ENCODE measurements at regions not wholly inside any gene's neighbourhood (a gene's known extent, or its start where the extent isn't known, plus 50 kb on each side); places are given as distances from the start of the nearest gene placed in this dataset.
A peak's percentile ranks its signal among the peaks of the same experiment; 100 is the strongest.

DNA sequence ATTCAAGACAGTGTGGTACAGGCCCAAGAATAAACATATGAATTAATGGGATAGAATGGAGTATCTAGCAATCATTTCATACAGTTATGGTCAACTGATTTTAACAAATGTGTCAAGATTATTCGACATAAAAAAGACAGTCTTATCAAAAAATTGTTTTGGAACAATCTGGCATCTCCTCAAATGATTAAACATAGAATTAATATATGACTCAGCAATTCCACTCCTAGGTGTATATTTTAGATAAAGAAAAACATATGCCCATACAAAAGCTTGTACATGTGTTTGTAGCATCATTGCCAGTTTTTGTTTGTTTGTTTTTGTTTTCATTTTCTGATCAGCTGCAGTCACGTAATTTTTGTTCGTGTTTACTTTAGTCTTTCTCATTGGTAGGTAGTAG, 1188.3 kb downstream of the BRINP3 start:
- DNase-seq (ENCODE audit: low spot score) = no peak
- Histone ChIP-seq H3K9me3 (ENCODE audit: control insufficient read depth in 4 of 4, low read length in 3 of 4) (no peaks in the 10 kb centered on the region), H3K4me1 (ENCODE audit: control insufficient read depth in 4 of 4, insufficient read depth in 4 of 4, low read length in 3 of 4) (no peaks in the 10 kb centered on the region), H3K4me3 (ENCODE audit: low read depth in 1 of 3, low read length in 3 of 3) (no peak overlapping the region), H3K9ac (ENCODE audit: low read depth in 1 of 2, low read length in 2 of 2) (no peak overlapping the region), H3K27me3 (ENCODE audit: control insufficient read depth in 4 of 4, insufficient read depth in 4 of 4, low read length in 3 of 4) (no peaks in the 10 kb centered on the region), H3K36me3 (ENCODE audit: control insufficient read depth in 4 of 4, insufficient read depth in 3 of 4, low read depth in 1 of 4, low read length in 3 of 4) (no peaks in the 10 kb centered on the region), H3K27ac (ENCODE audit: low read depth in 1 of 2, low read length in 2 of 2) (no peak overlapping the region)
- 81% methylated on average over 3 of the region's 3 CpGs for WGBS
- TF ChIP-seq HNF4G (IDR thresholded peaks at IDR 0.05) (no peak), RXRA (IDR thresholded peaks at IDR 0.05) (no peak)
- TF ChIP-seq, protein P1, sequence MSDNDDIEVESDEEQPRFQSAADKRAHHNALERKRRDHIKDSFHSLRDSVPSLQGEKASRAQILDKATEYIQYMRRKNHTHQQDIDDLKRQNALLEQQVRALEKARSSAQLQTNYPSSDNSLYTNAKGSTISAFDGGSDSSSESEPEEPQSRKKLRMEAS (IDR thresholded peaks at IDR 0.05) = no peak

DNA sequence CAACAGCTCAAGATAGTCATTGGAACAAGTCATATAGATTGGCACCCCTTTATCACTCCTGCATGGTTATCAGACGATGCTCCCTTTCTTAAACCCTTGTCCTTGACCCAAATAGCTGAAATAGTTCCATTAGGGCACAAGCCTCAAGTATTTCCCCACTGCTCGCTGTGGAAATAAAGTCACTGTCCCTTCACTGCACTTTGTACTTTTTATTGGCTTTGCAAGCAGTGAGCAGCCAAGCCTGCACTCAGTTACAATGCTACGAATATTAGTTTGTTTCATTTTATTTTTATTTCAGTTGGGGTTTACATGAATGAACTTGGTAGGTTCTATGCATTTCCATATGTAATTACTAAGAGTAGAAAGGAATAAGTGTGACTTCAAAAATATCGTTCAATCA, 1176.4 kb downstream of the BRINP3 start:
- Histone ChIP-seq H3K36me3 (ENCODE audit: control insufficient read depth in 4 of 4, insufficient read depth in 3 of 4, low read depth in 1 of 4, low read length in 3 of 4) (no peaks in the 10 kb centered on the region), H3K9me3 (ENCODE audit: control insufficient read depth in 4 of 4, low read length in 3 of 4) (no peaks in the 10 kb centered on the region), H3K27ac (ENCODE audit: low read depth in 1 of 2, low read length in 2 of 2) (no peak overlapping the region), H3K9ac (ENCODE audit: low read depth in 1 of 2, low read length in 2 of 2) (no peak overlapping the region), H3K27me3 (ENCODE audit: control insufficient read depth in 4 of 4, insufficient read depth in 4 of 4, low read length in 3 of 4) (no peaks in the 10 kb centered on the region), H3K4me3 (ENCODE audit: low read depth in 1 of 3, low read length in 3 of 3) (no peak overlapping the region), H3K4me1 (ENCODE audit: control insufficient read depth in 4 of 4, insufficient read depth in 4 of 4, low read length in 3 of 4) (no peaks in the 10 kb centered on the region)
- TF ChIP-seq, protein P2, sequence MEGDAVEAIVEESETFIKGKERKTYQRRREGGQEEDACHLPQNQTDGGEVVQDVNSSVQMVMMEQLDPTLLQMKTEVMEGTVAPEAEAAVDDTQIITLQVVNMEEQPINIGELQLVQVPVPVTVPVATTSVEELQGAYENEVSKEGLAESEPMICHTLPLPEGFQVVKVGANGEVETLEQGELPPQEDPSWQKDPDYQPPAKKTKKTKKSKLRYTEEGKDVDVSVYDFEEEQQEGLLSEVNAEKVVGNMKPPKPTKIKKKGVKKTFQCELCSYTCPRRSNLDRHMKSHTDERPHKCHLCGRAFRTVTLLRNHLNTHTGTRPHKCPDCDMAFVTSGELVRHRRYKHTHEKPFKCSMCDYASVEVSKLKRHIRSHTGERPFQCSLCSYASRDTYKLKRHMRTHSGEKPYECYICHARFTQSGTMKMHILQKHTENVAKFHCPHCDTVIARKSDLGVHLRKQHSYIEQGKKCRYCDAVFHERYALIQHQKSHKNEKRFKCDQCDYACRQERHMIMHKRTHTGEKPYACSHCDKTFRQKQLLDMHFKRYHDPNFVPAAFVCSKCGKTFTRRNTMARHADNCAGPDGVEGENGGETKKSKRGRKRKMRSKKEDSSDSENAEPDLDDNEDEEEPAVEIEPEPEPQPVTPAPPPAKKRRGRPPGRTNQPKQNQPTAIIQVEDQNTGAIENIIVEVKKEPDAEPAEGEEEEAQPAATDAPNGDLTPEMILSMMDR (IDR thresholded peaks at IDR 0.05; ENCODE audit: low read depth, low read length, missing input control) = no peak
- TF ChIP-seq HNF4A (conservative IDR thresholded peaks at IDR 0.05) (peak; percentile 64), RAD21 (IDR thresholded peaks at IDR 0.05) (no peak), FOXA1 (IDR thresholded peaks at IDR 0.05) (no peak), TAF1 (conservative IDR thresholded peaks at IDR 0.05) (no peak), SP1 (IDR thresholded peaks at IDR 0.05) (peak; percentile 18)
- WGBS = 41% methylated on average over 4 of the region's 4 CpGs
- no peak for DNase-seq (ENCODE audit: low spot score)

DNA sequence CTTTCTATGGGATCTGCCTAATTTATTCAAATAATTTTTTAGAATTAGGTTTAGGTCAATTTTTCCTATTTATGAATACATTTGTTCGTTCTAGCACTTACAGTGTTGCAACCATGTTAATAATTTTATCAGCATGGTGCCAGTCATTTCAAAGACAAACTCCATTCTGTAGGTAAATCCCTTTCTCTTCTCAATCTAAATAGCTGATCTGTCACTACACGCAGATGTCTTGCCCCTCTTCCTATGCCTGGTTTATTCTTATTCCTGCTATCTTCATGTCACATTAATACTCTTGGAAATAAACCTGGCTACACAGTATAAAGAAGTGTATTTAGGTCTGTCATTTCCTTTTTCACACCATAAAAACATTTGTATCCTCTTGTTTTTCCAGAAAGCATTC, 1172.4 kb downstream of the BRINP3 start:
- H3K36me3 ChIP-seq (ENCODE audit: control insufficient read depth in 4 of 4, insufficient read depth in 3 of 4, low read depth in 1 of 4, low read length in 3 of 4) = no peaks in the 10 kb centered on the region
- H3K4me1 ChIP-seq (ENCODE audit: control insufficient read depth in 4 of 4, insufficient read depth in 4 of 4, low read length in 3 of 4) = no peaks in the 10 kb centered on the region
- no peaks in the 10 kb centered on the region for H3K27me3 ChIP-seq (ENCODE audit: control insufficient read depth in 4 of 4, insufficient read depth in 4 of 4, low read length in 3 of 4)
- no peak overlapping the region for H3K4me3 ChIP-seq (ENCODE audit: low read depth in 1 of 3, low read length in 3 of 3)
- no peak overlapping the region for H3K27ac ChIP-seq (ENCODE audit: low read depth in 1 of 2, low read length in 2 of 2)
- TF ChIP-seq, protein P1 (IDR thresholded peaks at IDR 0.05) = no peak
- TF ChIP-seq ZBTB33 (IDR thresholded peaks at IDR 0.05) (no peak), HNF4G (IDR thresholded peaks at IDR 0.05) (no peak)
- DNase-seq (ENCODE audit: low spot score) = no peak
- H3K9ac ChIP-seq (ENCODE audit: low read depth in 1 of 2, low read length in 2 of 2) = no peak overlapping the region
- WGBS = 65% methylated on average over 2 of the region's 2 CpGs
- no peaks in the 10 kb centered on the region for H3K9me3 ChIP-seq (ENCODE audit: control insufficient read depth in 4 of 4, low read length in 3 of 4)

Data from liver (tissue), 8 donors.